Fibroblast of villous mesenchyme (primary cell): ENCODE measurements at regions not wholly inside any gene's neighbourhood (a gene's known extent, or its start where the extent isn't known, plus 50 kb on each side); places are given as distances from the start of the nearest gene placed in this dataset.
"Not testable (repeated sequence)": the region's sequence is repeated elsewhere in the genome, so short reads cannot be mapped to it uniquely, and the experiment has no call there.

Experiments
- DNase-seq: peaks from one replicate; pipeline ENCODE4 v3.0.0-alpha.2; 2010; ENCODE audit warnings: low read depth
- H3K4me3 ChIP-seq: 2 replicates; pipeline ENCODE4 v1.5.1; 2011; ENCODE audit warnings: low read depth, mild to moderate bottlenecking, low read length
- TF ChIP-seq, protein P1 (sequence below): IDR thresholded peaks from 2 replicates; pipeline ENCODE4 v1.5.1; 2012; ENCODE audit warnings: low read depth, mild to moderate bottlenecking, low read length; ENCODE audit not compliant: insufficient read depth

DNA sequence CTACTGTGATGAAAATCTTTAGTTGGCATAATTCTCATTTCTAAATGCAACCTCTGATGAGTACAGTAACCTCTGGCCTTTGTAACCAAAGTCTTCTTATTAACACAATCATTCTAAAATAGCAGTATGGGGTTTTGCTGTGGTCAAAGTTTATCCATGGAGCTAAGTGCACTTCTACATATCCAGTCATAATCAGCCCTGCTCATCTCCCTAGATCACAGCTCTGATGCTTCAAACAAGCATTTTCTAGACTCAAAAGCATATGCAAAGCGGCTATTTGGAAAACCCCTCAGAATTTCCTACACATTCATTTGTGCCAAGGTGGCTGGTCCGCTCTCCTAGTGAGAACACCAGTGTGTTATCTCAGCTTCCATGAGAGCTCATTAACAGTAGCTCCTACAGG lies 418.6 kb downstream of the MRPL39 start:
- no peak for DNase-seq
- no peak overlapping the region for H3K4me3 ChIP-seq
- TF ChIP-seq, protein P1, sequence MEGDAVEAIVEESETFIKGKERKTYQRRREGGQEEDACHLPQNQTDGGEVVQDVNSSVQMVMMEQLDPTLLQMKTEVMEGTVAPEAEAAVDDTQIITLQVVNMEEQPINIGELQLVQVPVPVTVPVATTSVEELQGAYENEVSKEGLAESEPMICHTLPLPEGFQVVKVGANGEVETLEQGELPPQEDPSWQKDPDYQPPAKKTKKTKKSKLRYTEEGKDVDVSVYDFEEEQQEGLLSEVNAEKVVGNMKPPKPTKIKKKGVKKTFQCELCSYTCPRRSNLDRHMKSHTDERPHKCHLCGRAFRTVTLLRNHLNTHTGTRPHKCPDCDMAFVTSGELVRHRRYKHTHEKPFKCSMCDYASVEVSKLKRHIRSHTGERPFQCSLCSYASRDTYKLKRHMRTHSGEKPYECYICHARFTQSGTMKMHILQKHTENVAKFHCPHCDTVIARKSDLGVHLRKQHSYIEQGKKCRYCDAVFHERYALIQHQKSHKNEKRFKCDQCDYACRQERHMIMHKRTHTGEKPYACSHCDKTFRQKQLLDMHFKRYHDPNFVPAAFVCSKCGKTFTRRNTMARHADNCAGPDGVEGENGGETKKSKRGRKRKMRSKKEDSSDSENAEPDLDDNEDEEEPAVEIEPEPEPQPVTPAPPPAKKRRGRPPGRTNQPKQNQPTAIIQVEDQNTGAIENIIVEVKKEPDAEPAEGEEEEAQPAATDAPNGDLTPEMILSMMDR, result no peak

DNA sequence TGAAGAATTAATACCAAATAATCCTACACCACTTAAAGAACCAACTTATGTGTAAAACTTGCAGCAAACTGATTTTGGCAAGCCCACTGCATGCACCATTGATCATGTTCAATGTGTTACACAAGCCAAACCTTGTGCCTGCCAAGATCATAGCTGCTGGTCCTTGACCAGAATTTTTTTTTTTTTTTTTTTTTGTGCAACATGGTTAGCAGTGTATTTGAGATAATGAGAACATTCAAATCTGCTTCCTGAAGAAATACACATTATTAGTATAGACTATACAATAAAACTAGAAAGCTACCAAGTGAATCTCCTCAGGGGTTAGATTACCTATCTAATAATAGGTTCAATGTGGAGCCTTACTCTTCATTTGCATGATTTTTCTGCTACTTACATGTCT lies 421.0 kb downstream of the MRPL39 start:
- H3K4me3 ChIP-seq, result no peak overlapping the region
- TF ChIP-seq, protein P1, result no peak
- no peak for DNase-seq

DNA sequence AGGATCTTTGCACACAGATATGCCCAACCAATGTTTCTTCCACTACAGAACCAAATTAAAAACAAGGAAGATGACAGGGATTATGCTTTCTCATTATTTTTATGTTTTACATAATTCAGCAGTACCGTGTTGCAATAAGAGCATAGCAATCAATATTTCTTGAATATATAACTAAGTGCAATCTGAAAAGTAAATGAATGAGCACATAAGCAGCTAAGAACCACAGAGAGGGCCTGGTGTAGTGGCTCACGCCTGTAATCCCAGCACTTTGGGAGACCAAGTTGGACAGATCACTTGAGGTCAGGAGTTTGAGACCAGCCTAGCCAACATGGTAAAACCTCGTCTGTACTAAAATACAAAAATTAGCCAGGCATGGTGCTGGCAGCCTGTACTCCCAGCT lies 423.7 kb downstream of the MRPL39 start:
- TF ChIP-seq, protein P1, result no peak
- H3K4me3 ChIP-seq, result no peak overlapping the region
- no peak for DNase-seq

DNA sequence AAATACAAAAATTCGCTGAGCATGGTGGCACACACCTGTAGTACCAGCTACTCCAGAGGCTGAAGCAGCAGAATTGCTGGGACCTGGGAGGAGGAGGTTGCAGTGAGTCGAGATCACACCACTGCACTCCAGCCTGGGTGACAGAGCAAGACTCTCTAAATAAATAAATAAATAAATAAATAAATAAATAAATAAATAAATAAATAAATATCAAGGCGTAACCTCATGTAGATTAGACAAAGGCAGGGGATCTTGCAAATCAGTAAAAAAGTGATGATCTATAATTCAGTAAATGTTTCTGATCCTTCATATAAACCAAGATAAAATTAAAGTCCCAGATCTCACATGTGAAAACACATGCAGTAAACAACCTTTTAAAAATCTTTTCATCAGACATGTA lies 425.6 kb downstream of the MRPL39 start:
- DNase-seq, H3K4me3 ChIP-seq: not testable (repeated sequence)

DNA sequence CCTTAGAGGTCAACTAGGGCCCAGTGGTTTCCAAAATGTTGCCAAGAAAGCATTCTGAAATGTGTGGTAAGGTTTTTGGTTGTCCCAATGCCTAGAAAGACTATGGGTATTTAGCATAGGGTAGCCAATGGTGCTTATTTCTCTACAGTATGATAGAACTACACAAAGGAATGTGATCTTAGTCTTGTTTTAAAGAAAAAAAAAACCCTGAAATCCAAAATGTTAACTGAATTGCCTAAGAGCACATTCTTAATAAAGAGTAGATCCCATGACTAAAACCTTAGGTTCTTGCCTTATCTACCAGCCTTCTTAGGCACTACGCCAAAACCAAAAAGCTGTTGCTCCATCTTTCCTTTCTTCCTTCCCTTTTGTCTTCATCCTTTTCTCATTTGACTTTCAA lies 428.2 kb downstream of the MRPL39 start:
- no peak for DNase-seq
- no peak overlapping the region for H3K4me3 ChIP-seq
- TF ChIP-seq, protein P1, result no peak

DNA sequence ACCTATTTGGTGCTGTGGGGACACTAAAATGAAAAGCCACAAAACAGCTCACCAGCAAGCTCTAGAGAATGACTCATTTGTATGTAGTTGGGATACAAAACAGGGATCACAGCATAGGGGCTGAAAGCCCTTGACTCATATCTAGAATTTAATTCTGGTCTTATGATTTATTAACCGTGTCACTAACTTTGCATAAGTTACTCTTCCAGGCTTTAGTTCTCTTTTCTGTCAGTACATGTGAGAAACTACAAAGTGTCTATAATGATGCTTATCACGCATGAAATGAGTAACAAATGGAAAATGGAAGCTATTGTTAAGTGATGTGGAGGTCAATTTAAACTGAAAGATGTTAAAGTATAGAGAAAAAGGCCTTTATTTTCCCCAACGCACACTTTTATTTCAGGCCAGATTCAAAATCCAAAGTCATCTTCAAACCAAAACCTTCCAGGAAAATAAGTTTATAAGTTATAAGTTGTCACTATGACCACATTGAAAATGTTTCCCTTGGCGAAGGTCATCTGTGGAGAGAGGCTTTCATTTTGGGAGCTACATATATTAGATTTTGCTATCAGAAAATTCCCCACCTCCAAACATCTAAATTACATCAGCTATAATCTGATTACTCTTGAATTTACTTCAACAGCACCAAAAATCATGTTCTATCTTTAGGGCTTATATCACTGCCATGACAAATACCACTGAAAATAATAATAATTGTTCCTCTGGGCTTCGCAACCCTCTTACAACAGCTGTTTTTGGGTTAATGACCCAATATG lies 430.5 kb downstream of the MRPL39 start:
- DNase-seq, result no peak
- TF ChIP-seq, protein P1, result no peak
- no peak overlapping the region for H3K4me3 ChIP-seq

DNA sequence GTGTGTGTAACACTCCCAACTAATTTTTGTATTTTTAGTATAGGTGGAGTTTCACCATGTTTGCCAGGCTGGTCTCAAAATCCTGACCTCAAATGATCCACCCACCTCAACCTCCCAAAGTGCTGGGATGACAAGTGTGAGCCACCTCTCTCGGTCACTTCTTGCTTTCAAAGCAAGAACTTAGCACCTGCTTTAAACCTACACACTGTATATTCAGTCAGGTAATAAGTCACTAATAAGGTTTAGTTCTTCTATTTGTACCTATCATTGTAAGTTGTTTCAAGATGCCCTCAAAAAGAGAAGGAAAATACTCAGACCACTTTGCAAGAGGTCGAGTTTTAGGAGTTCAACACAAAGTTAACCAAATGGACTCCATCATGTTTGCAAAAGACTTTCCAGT lies 431.3 kb downstream of the MRPL39 start:
- no peak overlapping the region for H3K4me3 ChIP-seq

More for the DNA sequence above, 431.3 kb downstream of the MRPL39 start:
- DNase-seq, result no peak
- TF ChIP-seq, protein P1, result no peak
